Upper lobe of left lung (tissue), 6 donors: ENCODE measurements at regions not wholly inside any gene's neighbourhood (a gene's known extent, or its start where the extent isn't known, plus 50 kb on each side); places are given as distances from the start of the nearest gene placed in this dataset.
A peak's percentile ranks its signal among the peaks of the same experiment; 100 is the strongest.

ENCODE experiments used
- ATAC-seq, 2 donors: fragments of 200-7000 bp; cut with Tn5 transposase; one replicate each; pipeline ENCODE4 v1.9.1; 2022; ENCODE audit warnings: mild to moderate bottlenecking in 2 of 2, moderate library complexity in 2 of 2; ENCODE audit not compliant: low FRiP score in 2 of 2
- DNase-seq, 2 donors: peaks; one replicate each; pipeline ENCODE4 v3.0.0-alpha.2; 2019 to 2020
- H3K27ac ChIP-seq, 4 donors: fragments of 200-600 bp; sonication (generic); one replicate each; pipeline ENCODE4 v1.5.1; 2016 to 2019
- H3K27me3 ChIP-seq, 4 donors: fragments of 200-600 bp; sonication (generic); one replicate each; pipeline ENCODE4 v1.5.1; 2017 to 2019
- H3K36me3 ChIP-seq, 4 donors: fragments of 200-600 bp; sonication (generic); one replicate each; pipeline ENCODE4 v1.5.1; 2016 to 2019
- H3K4me1 ChIP-seq, 4 donors: fragments of 200-600 bp; sonication (generic); one replicate each; pipeline ENCODE4 v1.5.1; 2018 to 2019
- H3K4me3 ChIP-seq, 4 donors: fragments of 200-600 bp; sonication (generic); one replicate each; pipeline ENCODE4 v1.5.1; 2017 to 2019; ENCODE audit warnings: mild to moderate bottlenecking in 2 of 4, moderate library complexity in 1 of 4
- H3K9me3 ChIP-seq, 4 donors: fragments of 200-600 bp; sonication (generic); one replicate each; pipeline ENCODE4 v1.5.1; 2018 to 2019
- CTCF ChIP-seq, 6 experiments: fragments of 450-650 bp in 4 of 6; fragments of 200-600 bp in 2 of 6; sonication (generic) in 2 of 6; IDR thresholded peaks; one replicate each; pipeline ENCODE4 v1.5.1; 2016 to 2019; ENCODE audit warnings: antibody characterized with exemption in 6 of 6
- EP300 ChIP-seq, 4 donors: sonication (generic); formaldehyde crosslinking; IDR thresholded peaks; one replicate each; pipeline ENCODE4 v1.5.1; 2017; ENCODE audit warnings: antibody characterized with exemption in 4 of 4, control low read depth in 2 of 4
- POLR2A ChIP-seq, 4 donors: fragments of 450-650 bp; IDR thresholded peaks; one replicate each; pipeline ENCODE4 v1.5.1; 2016 to 2017; ENCODE audit warnings: antibody characterized with exemption in 4 of 4, mild to moderate bottlenecking in 2 of 4
- POLR2AphosphoS5 ChIP-seq, 2 donors: sonication (generic); formaldehyde crosslinking; IDR thresholded peaks; one replicate each; pipeline ENCODE4 v1.5.1; 2017; ENCODE audit warnings: antibody characterized with exemption in 2 of 2
- WGBS, 2 donors: methylation state at CpG; one replicate each; pipeline ENCODE4 v1.1.5; 2017 to 2018; 5-methylcytosine and 5-hydroxymethylcytosine counted together
- donor health status: DM: no; HTN: no; CAD: no; lungs with moderate emphysema.
- donor health status: DM: no; HTN: yes; CAD: no; lungs with severe emphysema.

- peaks cover 0 to 10% (median 4%) of the 10 kb centered on the region in 4 donors for H3K9me3 ChIP-seq
- H3K27ac ChIP-seq: no peak overlapping the region
- H3K36me3 ChIP-seq: no peaks in the 10 kb centered on the region
- H3K4me1 ChIP-seq: no peaks in the 10 kb centered on the region
- DNase-seq: no peak
- no peak for ATAC-seq
- WGBS, 2 donors: 93 to 94% methylated on average over 10 to 13 of the region's 13 CpGs
- H3K4me3 ChIP-seq: no peak overlapping the region
- no peaks in the 10 kb centered on the region for H3K27me3 ChIP-seq
- no peak for TF ChIP-seq POLR2A (IDR thresholded peaks at IDR 0.05)
These were observed 107.2 kb downstream of the INHBB start for GRCh38 chr2:120452945-120453634.

- no peak overlapping the region for H3K4me3 ChIP-seq
- DNase-seq (no peak), ATAC-seq (peak in 1 of 2 donors; percentile 56)
- 86 to 96% methylated on average over 3 of the region's 3 CpGs for WGBS, 2 donors
- no peaks in the 10 kb centered on the region for H3K27me3 ChIP-seq
- no peak overlapping the region for H3K27ac ChIP-seq
- TF ChIP-seq POLR2A (IDR thresholded peaks at IDR 0.05) (no peak), EP300 (IDR thresholded peaks at IDR 0.05) (no peak), CTCF (IDR thresholded peaks at IDR 0.05) (no peak), POLR2AphosphoS5 (IDR thresholded peaks at IDR 0.05) (no peak)
- no peaks in the 10 kb centered on the region for H3K36me3 ChIP-seq
- H3K9me3 ChIP-seq: peaks cover 0 to 10% (median 4%) of the 10 kb centered on the region in 4 donors
- no peaks in the 10 kb centered on the region for H3K4me1 ChIP-seq
These were observed 107.7 kb downstream of the INHBB start for GRCh38 chr2:120453635-120453998.

- TF ChIP-seq POLR2A (IDR thresholded peaks at IDR 0.05) (no peak), EP300 (IDR thresholded peaks at IDR 0.05) (no peak), CTCF (IDR thresholded peaks at IDR 0.05) (no peak), POLR2AphosphoS5 (IDR thresholded peaks at IDR 0.05) (no peak)
- Histone ChIP-seq H3K4me3 (no peak overlapping the region), H3K27ac (no peak overlapping the region), H3K9me3 (peaks cover 0 to 10% (median 7%) of the 10 kb centered on the region in 4 donors), H3K27me3 (no peaks in the 10 kb centered on the region), H3K4me1 (no peaks in the 10 kb centered on the region), H3K36me3 (no peaks in the 10 kb centered on the region)
- no peak for DNase-seq
- ATAC-seq: no peak
- 81 to 82% methylated on average over 12 of the region's 12 CpGs for WGBS, 2 donors
These were observed 108.9 kb downstream of the INHBB start for GRCh38 chr2:120454654-120455385.

GRCh38 chr2:120455390-120455789 is 109.5 kb downstream of the INHBB start:
- ATAC-seq: no peak
- DNase-seq: no peak

More at GRCh38 chr2:120455390-120455789, 109.5 kb downstream of the INHBB start:
- H3K27ac ChIP-seq: no peak overlapping the region
- TF ChIP-seq POLR2A (IDR thresholded peaks at IDR 0.05) (no peak), EP300 (IDR thresholded peaks at IDR 0.05) (no peak), POLR2AphosphoS5 (IDR thresholded peaks at IDR 0.05) (no peak), CTCF (IDR thresholded peaks at IDR 0.05) (no peak)
- H3K36me3 ChIP-seq: no peaks in the 10 kb centered on the region
- WGBS, 2 donors: 67 to 90% methylated on average over 1 of the region's 1 CpG
- no peaks in the 10 kb centered on the region for H3K4me1 ChIP-seq
- no peak overlapping the region for H3K4me3 ChIP-seq
- peaks cover 0 to 10% (median 7%) of the 10 kb centered on the region in 4 donors for H3K9me3 ChIP-seq
- H3K27me3 ChIP-seq: no peaks in the 10 kb centered on the region
